NB4 (cell line): ENCODE measurements at regions not wholly inside any gene's neighbourhood (a gene's known extent, or its start where the extent isn't known, plus 50 kb on each side); places are given as distances from the start of the nearest gene placed in this dataset.

Source experiments
- DNase-seq: peaks from one replicate; pipeline ENCODE4 v3.0.0; 2010; ENCODE audit warnings: low read depth
- H3K4me3 ChIP-seq: one replicate; pipeline ENCODE4 v1.5.1; 2011; ENCODE audit warnings: mild to moderate bottlenecking, low read depth, low read length, moderate library complexity
- CTCF ChIP-seq: IDR thresholded peaks from one replicate; pipeline ENCODE4 v1.5.1; 2012; ENCODE audit warnings: low read depth, low read length
- MAX ChIP-seq: IDR thresholded peaks from 2 replicates; pipeline ENCODE4 v1.6.1; 2011; ENCODE audit warnings: low read depth, low read length
- MYC ChIP-seq: IDR thresholded peaks from 2 replicates; pipeline ENCODE4 v1.6.1; 2011; ENCODE audit warnings: low read depth, low read length
- POLR2A ChIP-seq: IDR thresholded peaks from 2 replicates; pipeline ENCODE4 v1.6.1; 2011; ENCODE audit warnings: mild to moderate bottlenecking; ENCODE audit not compliant: insufficient read length; ENCODE audit errors: extremely low read depth

- TF ChIP-seq MAX (no peak), MYC (no peak), CTCF (no peak), POLR2A (no peak)
- DNase-seq, result no peak
- H3K4me3 ChIP-seq, result no peak overlapping the region
These were observed 404.0 kb upstream of the IRX1 start for GRCh38 chr5:3191585-3191984.

DNA sequence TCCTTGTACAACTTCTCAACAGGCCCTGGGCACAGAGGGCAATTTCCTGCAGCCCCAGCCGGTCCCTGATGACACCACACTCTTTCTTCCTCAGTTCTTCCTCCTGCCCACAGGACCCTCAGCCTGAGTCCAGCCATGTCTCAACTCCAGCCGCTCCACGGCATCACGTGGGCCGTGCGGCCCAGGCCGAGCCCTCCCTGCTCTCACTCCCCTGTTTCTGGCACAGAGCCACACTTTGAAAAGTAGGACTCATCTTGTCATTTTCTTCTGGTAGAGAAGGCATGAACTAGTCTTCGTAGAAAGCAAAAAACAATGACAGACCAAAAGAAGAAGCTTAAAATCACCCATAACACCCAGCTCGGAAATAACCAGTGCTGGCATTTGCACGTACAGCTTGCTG, 404.7 kb upstream of the IRX1 start:
- TF ChIP-seq POLR2A (no peak), CTCF (no peak), MYC (no peak), MAX (no peak)
- no peak overlapping the region for H3K4me3 ChIP-seq
- DNase-seq, result no peak

GRCh38 chr5:3190433-3190832, 405.2 kb upstream of the IRX1 start:
- no peak overlapping the region for H3K4me3 ChIP-seq
- no peak for DNase-seq
- TF ChIP-seq MAX (no peak), MYC (no peak), CTCF (no peak), POLR2A (no peak)

GRCh38 chr5:3187771-3188425, 407.7 kb upstream of the IRX1 start:
- H3K4me3 ChIP-seq, result no peak overlapping the region
- TF ChIP-seq MYC, result no peak
- TF ChIP-seq MAX, result no peak
- TF ChIP-seq POLR2A, result no peak
- no peak for TF ChIP-seq CTCF
- no peak for DNase-seq

DNA sequence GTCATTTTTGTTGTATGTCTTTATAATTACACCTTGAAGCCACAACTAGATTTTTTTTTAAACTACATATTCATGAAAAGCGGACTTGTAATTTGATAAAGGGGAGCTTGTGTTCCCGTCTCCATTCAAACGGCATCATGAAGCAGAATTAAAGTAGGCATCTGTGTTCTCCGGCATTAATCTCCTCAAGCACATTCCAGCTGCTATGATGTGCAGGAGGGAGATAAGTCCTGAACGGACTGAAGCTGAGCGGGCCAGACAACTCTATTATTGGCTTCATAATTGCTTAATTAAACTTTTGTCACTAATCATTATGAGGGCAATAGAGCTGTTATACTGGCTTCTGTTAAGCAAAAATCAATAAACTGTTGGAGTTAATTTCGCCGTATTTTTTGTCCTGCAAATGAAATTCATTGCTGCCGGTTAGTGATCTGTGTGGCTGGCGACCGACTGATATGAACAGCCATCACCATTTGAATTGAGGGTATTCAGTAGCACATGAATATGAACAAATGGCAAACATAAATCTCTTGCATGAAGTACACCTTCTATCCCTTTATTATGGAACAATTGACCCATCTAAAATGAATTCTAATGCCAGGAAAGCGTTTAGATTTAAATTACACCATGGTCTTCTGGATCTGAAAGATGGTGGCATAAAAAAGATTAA, 408.8 kb upstream of the IRX1 start:
- H3K4me3 ChIP-seq, result no peak overlapping the region
- TF ChIP-seq POLR2A (no peak), CTCF (no peak), MAX (no peak), MYC (no peak)
- DNase-seq, result no peak

DNA sequence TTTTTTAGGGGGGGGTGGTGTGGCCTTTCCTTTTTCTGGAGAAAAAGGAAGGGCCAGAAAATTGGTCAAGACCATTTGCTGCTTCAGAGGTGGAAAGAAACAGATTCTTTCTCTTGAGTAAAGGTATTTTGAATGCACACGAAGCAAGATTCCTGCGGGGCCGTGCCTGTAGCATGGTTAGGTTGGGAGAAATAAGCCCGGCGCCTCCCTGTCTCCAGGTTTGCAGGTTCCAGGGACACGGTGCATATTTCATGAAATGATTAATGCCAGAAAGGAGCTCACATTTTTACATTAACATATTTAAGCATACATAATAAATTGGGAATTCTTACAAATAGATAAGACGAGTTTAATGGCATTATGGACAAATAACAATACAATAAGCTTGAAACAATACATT, 409.5 kb upstream of the IRX1 start:
- no peak for DNase-seq
- no peak for TF ChIP-seq MAX
- TF ChIP-seq POLR2A, result no peak
- no peak for TF ChIP-seq CTCF
- TF ChIP-seq MYC, result no peak
- H3K4me3 ChIP-seq, result no peak overlapping the region
